ENCODE measurements at regions not wholly inside any gene's neighbourhood (a gene's known extent, or its start where the extent isn't known, plus 50 kb on each side); places are given as distances from the start of the nearest gene placed in this dataset.
"Not testable (repeated sequence)": the region's sequence is repeated elsewhere in the genome, so short reads cannot be mapped to it uniquely, and the experiment has no call there.

GRCh38 chr1:206404309-206405027, 65.8 kb upstream of the IKBKE start:
- ATAC-seq, H3K4me1 Mint-ChIP-seq, H3K27me3 Mint-ChIP-seq, H3K4me3 Mint-ChIP-seq, H3K9me3 Mint-ChIP-seq, DNase-seq, H3K27ac Mint-ChIP-seq: not testable (repeated sequence)

- ATAC-seq, H3K4me1 Mint-ChIP-seq, H3K9me3 Mint-ChIP-seq, H3K27ac Mint-ChIP-seq, DNase-seq, H3K27me3 Mint-ChIP-seq, H3K4me3 Mint-ChIP-seq: not testable (repeated sequence)
Measured at GRCh38 chr1:206405282-206405681, 65.0 kb upstream of the IKBKE start.

- not testable (repeated sequence) for H3K4me1 Mint-ChIP-seq, H3K27ac Mint-ChIP-seq, DNase-seq, H3K9me3 Mint-ChIP-seq, H3K4me3 Mint-ChIP-seq, H3K27me3 Mint-ChIP-seq
- ATAC-seq: peak; percentile 90
Measured at GRCh38 chr1:206408371-206409288, 61.6 kb upstream of the IKBKE start.

- H3K4me3 Mint-ChIP-seq: no peak overlapping the region
- no peaks in the 10 kb centered on the region for H3K9me3 Mint-ChIP-seq
- H3K27ac Mint-ChIP-seq: no peak overlapping the region
- H3K27me3 Mint-ChIP-seq: no peaks in the 10 kb centered on the region
- DNase-seq (no peak), ATAC-seq (no peak)
- H3K4me1 Mint-ChIP-seq: no peaks in the 10 kb centered on the region
Measured at GRCh38 chr1:206411321-206411720, 59.0 kb upstream of the IKBKE start.

GRCh38 chr1:206415942-206416341, 54.3 kb upstream of the IKBKE start:
- ATAC-seq (no peak), DNase-seq (no peak)
- H3K27me3 Mint-ChIP-seq: no peaks in the 10 kb centered on the region
- no peak overlapping the region for H3K27ac Mint-ChIP-seq
- no peaks in the 10 kb centered on the region for H3K4me1 Mint-ChIP-seq
- no peaks in the 10 kb centered on the region for H3K9me3 Mint-ChIP-seq
- no peak overlapping the region for H3K4me3 Mint-ChIP-seq

- Mint-ChIP-seq H3K4me1 (no peaks in the 10 kb centered on the region), H3K27ac (peak overlapping the region in 1 of 2 donors; percentile 66), H3K4me3 (no peak overlapping the region), H3K9me3 (no peaks in the 10 kb centered on the region), H3K27me3 (no peaks in the 10 kb centered on the region)
- DNase-seq (no peak), ATAC-seq (no peak)
Measured at GRCh38 chr1:206417774-206418614, 52.3 kb upstream of the IKBKE start.

- Mint-ChIP-seq H3K27ac (no peak overlapping the region), H3K4me3 (no peak overlapping the region), H3K9me3 (no peaks in the 10 kb centered on the region), H3K4me1 (no peaks in the 10 kb centered on the region), H3K27me3 (no peaks in the 10 kb centered on the region)
- DNase-seq (no peak), ATAC-seq (no peak)
Measured at GRCh38 chr1:206419250-206419649, 51.0 kb upstream of the IKBKE start.

GRCh38 chr1:206419783-206420182, 50.5 kb upstream of the IKBKE start:
- no peak for ATAC-seq
- H3K4me1 Mint-ChIP-seq: no peaks in the 10 kb centered on the region
- no peaks in the 10 kb centered on the region for H3K9me3 Mint-ChIP-seq
- H3K27ac Mint-ChIP-seq: no peak overlapping the region
- no peak for DNase-seq
- no peak overlapping the region for H3K4me3 Mint-ChIP-seq
- H3K27me3 Mint-ChIP-seq: no peaks in the 10 kb centered on the region

GRCh38 chr1:206420471-206420870, 49.8 kb upstream of the IKBKE start:
- Mint-ChIP-seq H3K9me3 (no peaks in the 10 kb centered on the region), H3K27ac (no peak overlapping the region), H3K4me1 (no peaks in the 10 kb centered on the region), H3K4me3 (no peak overlapping the region), H3K27me3 (no peaks in the 10 kb centered on the region)
- no peak for ATAC-seq
- no peak for DNase-seq

All from stimulated activated naive CD8-positive, alpha-beta T cell treated with anti-CD3 and anti-CD28 coated beads, Interleukin-15, amount 100 ng/mL, for 72 hours (primary cell).